ENCODE measurements at regions not wholly inside any gene's neighbourhood (a gene's known extent, or its start where the extent isn't known, plus 50 kb on each side); places are given as distances from the start of the nearest gene placed in this dataset.
"Not testable (repeated sequence)": the region's sequence is repeated elsewhere in the genome, so short reads cannot be mapped to it uniquely, and the experiment has no call there.

DNA sequence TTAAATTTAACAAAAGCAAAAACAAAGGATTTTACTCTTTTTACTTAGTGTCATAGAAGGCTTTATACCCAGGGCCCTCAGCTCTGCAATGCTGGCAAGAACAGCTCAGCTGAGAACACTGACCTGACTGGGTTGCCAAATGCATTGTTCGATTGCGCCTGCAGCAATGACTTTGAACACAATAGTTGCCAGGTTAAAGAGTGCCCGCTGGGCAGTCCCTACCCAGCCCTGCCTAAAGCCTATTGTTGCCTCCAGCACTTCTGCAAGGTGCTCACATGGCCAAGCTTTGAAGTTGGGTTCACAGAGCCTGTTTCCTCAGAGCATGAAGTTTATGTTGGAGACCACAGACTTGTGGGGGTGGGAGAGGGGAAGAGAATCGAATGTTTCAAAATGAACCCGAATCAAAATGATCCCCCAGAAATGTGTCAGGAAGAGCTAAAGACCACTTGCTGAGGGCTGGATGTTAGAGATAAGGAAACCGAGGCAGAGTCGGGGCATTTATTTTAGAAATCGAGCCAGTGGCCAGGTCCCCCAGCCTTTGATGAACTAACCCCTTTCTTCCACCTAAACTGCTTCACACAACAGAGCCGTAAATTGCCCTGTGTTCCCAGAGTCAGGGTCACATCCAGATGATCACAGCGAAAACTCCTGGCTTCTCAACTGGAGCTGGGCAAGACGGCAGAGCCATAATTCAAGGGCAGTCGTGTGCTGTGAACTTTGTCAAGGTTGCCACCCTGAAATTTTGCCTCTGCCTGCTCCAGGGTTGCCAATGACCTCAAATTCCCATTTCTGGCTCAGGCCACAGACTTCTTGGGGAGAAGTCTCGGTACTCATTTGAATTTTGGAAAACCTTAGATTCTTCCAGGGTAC, 55.0 kb downstream of the FOXA2 start:
- FAIRE-seq (no peak), DNase-seq (ENCODE audit: insufficient read length, low spot score) (no peak)

DNA sequence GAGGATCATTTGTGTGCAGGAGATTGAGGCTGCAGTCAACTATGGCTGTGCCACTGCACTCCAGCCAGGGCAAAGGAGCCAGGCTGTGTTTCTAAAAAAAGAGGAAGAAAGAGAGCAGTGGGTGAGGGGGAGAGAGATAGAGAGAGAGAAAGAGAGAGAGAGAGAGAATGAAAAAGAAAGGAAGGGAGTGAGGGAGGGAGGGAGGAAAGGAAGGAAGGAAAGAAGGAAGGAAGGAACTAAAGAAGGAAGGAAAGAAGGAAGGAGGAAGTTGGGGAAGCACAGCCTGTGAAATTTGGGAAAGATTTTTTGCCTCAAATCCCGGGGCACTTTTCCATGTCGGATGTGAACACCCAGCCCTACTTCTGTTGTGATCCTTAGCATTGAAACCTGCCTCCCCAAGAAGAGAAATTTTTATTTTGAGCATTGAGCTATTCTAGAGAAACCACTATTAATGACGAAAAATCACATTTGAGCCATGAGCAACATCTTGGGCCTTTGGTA, 57.8 kb downstream of the FOXA2 start:
- DNase-seq (ENCODE audit: insufficient read length, low spot score) (no peak), FAIRE-seq (no peak)

DNA sequence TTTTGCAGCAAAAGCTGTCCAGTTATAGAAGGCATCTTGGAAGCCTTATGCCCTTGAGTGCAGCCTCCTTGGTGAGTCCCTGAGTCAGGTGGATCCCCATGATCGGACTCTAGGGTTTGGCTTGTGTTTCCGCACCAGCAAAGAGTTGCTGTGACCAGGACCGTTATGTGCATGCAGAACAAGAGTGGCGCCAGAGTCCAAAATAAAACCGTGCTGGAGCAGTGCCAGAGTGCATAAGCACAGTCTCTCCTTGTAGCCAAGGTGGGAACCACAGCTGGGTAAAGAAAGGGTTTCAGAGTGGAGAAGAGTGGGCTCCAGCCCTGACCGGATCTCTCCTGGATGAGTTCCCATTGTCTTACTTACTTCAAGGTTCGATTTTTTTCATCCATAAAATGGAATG, 58.6 kb downstream of the FOXA2 start:
- FAIRE-seq (no peak), DNase-seq (ENCODE audit: insufficient read length, low spot score) (no peak)

DNA sequence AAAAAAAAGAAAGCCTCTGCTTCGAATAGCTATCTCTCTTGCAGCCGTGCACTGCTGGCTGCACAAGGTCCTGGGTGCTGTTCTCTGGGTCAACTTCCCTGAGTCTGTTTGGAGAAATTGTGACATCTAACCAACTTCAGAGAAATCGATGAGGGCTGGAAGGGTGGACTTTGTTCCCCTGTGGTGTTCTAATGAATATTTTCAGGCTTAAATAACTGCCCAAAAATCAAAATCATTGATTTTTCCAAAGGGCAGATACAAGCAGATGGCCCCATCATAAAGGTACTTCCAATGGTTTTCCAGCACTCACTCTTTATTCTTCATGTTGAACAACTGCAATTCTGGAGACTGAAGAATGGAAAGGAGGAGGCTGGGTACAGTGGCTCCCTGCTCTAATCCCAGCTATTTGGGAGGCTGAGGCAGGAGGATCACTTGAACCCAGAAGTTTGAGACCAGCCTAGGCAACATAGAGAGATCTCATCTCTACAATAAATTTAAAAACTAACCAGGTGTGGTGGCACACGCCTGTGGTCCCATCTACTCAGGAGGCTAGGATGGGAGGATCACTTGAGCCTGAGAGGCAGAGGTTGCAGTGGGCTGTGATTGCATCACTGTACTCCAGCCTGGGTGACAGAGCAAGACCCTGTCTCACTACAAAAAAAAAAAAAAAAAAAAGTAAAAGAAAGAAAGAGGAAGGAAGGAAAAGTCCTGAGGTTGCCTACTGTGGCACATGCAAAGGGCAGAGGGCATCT, 59.1 kb downstream of the FOXA2 start:
- FAIRE-seq (no peak), DNase-seq (ENCODE audit: insufficient read length, low spot score) (no peak)

DNA sequence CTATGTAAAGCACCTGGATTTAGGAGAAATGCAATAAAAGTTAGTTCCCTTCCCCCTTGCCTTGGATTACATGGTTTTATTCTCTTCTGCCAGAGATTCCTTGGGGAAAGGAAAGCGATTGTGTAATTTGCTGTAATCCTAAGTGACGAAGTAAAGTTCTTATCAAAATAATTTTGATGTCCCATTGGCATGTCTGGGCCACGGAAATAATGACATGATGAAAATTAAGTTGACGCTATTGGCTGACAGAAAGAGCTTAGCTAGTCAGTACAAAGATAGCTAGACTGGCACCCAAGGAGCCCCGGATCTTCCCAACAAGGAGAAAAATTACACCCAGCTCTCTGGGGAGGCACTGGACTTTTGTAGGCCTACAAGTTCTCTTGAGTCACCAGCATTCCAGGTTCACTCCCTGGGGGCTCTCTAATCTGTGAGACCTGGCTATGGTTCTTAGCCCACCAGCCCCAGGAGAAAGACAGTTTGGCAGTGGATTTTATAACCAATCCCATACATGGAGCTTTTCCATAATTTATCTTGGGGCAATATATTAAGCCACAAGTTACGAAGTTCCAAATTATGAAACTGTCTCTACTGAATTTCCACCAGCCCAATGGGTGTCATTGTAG, 59.9 kb downstream of the FOXA2 start:
- FAIRE-seq (no peak), DNase-seq (ENCODE audit: insufficient read length, low spot score) (no peak)

DNA sequence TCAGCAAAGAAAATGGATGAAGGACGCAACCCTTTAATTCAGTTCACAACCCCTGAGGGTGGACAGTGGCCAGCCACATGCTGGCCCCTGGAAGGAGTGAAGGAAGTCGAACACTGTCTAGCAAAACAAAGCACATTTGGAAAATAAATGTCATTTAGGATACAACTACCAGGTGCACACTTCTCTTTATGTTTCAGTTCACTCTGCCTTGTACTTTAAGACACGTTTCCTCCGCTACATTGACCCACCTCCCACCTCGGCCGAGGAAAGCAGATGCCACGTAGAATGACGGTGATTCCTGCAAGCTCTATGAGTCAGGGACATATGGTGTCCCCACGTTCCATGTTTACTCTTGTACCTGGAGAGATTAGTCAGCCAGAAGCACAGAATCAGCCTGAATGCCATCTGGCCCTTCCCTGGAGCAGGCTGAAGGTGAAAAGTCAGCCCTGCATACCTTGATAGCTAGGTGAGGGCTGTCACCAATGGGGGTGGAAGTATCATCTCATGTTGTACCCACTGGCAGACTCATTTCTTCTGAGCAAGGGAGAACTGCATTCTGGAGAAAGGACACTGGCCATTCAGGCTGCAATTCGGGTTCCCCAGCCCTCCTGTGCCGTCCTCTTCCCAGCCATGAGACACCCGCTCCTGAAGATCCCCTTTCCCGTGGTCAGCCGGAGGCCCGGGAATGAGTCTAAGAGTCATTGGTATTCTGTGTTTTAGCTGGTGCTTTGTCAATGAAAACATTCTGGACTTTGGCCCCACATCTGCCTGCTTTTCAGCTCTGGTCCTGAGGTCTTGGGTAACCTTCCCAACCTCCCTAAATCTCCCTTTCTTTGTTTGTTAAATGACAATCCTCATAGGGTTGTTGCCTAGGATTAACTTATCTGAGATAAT, 60.6 kb downstream of the FOXA2 start:
- DNase-seq (ENCODE audit: insufficient read length, low spot score) (no peak), FAIRE-seq (no peak)

DNA sequence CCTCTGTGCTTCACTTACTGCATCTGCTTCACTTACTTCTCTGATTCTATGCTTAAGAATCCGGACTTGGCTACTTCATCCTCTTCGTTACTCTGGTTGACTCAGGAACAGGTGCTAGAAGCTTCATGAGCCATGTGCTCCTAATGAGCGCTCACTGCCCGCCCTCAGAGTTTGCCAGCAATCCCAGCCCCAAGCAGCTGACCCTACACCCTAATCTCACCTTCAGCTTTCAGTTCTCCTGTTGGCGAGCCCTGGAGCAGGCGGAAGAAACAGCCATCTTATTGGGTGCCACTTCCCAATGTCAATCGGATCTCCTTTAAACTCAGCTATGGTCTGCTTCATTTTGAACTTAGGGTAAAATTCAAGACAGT, 61.3 kb downstream of the FOXA2 start:
- no peak for FAIRE-seq

DNA sequence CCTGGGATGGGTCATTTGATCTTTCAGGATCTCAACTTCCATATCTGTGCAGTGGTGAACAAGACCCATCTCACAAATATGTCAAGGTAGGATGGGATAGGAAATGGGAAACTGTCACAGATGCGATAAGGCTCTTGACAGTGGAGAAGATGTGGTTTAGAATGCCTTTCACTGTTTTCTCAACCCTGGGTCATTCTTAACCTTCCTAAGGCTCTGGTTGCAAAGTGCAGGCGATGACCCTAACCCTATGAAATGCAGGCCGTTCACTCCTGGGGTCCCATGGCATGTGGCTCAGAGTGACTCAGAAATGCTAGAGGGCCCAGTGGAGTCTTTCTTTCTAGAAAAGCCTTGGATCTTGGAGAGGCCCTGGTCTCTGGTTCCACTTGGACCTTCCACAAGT, 61.7 kb downstream of the FOXA2 start:
- DNase-seq (ENCODE audit: insufficient read length, low spot score): no peak
- no peak for FAIRE-seq

More for the DNA sequence above, 61.3 kb downstream of the FOXA2 start:
- DNase-seq (ENCODE audit: insufficient read length, low spot score): no peak

DNA sequence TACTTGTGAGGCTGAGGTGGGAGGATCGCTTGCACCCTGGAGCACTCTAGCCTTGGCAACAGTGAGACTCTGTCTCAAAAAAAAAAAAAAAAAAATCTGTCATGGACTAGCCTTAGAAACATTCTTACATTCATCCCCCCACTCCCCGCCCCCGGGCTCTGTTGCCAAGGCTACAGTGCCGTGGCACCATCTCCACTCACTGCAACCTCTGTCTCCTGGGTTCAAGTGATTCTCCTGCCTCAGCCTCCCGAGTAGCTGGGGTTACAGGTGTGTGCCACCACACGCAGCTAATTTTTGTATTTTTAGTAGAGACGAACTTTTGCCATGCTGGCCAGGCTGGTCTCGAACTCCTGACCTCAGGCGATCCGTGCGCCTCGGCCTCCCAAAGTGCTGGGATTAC, 62.4 kb downstream of the FOXA2 start:
- FAIRE-seq; DNase-seq (ENCODE audit: insufficient read length, low spot score): not testable (repeated sequence)

DNA sequence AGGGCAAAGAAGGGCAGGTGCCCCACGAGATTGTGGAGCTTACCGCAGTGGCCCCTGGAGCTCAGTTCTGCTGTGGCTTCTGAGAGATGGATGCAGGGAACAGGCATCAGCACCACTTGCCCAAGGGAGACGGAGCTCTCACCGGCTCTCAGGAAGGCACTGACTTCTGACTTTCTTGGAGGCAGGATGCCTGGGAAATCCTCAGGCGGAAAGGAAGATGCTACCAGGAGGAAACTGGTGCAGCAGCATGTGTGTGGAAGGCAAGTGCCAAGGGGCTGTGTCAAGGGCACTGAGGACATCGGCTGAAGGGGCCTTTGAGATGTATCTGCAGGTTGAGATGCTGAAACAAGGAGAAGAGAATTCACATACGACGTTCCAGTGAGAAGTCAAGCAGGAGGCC, 64.0 kb downstream of the FOXA2 start:
- DNase-seq (ENCODE audit: insufficient read length, low spot score) (no peak), FAIRE-seq (no peak)

DNA sequence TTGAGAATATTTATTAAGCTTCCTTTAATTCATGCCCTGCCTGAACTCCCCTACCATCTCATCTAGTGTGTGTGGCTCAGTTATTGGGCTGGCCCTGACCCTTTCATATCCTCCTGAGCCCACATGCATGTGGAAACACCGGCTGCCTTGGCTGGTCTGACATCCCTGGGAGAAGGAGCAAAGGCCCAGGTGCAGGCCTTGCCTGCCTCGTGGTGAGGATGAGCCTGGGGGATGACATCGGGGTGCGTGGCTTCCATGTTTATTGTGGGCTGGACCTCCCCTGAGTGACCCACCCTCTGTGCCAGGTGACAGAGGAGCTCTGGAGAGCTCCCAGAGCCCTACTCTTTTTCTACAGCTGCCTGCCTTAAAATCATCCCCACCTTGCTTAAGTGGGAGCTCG, 69.1 kb downstream of the FOXA2 start:
- DNase-seq (ENCODE audit: insufficient read length, low spot score): no peak
- FAIRE-seq: no peak

DNA sequence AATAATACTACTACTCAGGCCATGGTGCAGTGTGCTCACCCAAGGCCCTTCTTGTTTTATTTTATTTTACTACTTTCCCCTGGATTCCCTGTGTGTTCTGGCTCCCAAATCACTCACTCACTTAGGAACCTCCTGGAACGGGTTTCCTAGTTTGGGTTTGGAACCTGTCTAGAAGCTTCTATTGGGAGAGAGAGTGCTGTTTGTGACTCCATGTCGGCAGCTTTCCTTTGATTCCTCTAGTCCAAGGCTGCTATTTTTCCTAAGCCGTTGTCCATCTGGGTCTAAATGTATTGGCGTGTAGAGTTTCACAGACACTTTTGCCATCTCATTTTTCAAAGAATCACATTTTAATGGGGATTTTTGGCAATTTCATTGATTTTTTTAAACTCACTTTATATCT, 70.8 kb downstream of the FOXA2 start:
- FAIRE-seq: no peak

DNA sequence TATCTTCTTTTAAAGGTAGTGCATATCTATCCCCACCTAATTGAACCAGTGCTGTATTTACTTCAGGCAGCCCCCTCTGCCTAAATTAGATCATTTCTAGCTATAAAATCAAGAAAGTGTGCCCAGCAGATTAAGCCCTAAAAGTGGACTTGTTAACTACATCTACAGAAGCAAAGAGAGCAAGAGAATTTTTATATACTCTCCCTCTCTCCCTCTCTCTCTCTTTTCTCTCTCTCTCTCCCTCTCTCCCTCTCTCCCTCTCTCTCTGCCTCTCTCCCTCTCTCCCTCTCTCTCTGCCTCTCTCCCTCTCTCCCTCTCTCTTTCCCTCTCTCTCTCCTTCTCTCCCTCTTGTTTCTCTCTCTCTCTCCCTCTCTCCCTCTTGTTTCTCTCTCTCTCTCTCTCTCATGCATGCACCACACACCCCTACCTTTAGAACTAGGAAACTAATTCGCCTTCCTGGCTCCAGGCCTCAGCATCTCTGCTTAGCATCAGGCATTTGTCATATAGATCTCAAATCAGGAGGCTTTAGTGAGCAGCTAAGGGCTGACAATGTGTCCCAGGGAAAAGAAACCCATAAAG, 71.4 kb downstream of the FOXA2 start:
- FAIRE-seq (no peak), DNase-seq (ENCODE audit: insufficient read length, low spot score) (no peak)

More for the DNA sequence above, 70.8 kb downstream of the FOXA2 start:
- no peak for DNase-seq (ENCODE audit: insufficient read length, low spot score)

DNA sequence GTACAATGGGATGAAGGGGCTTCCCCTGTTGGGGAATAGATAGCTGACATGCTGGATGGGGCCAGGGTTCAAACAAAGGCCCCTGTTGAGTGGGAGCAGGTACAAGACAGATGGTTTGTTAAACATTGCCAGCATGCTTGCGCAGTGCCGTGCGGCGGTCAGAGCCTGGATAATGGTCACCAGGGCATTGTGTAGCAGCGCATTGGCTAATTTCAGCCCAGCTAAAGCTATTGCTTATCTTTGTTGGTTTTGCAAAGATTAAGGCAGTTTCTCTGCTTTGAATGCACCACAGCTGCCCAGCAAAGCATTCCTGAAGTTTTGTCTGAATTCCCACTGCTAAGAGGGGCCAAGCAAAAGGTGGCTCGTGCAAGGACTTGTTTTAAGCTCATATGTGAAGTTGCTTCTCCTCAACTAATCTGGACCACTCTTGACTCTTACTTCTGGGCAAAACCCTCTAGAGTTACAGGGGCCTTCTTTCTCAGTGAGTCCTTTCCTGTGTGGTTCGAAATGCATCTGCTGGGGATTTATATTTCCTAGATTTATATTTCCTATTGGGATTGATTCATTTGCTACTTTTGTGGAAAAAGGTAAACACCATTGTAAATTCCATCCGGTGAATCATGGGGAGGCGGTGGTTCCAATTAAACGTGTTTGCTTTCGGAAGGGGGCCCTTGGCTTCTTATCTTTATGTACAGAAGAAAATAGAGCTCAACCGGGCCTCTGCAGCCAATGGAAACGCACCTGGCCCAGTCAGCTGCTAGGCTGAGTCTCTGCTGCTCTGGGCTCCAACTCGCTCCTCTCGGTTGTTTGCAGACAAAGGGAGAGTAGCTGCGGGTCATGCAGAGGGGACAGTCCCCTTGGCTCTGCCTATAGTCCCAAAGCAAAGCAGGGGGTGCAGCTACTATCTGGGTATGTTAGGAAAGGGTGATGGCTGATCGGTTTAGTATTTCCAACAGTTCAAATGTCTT, 72.1 kb downstream of the FOXA2 start:
- DNase-seq (ENCODE audit: insufficient read length, low spot score): no peak

DNA sequence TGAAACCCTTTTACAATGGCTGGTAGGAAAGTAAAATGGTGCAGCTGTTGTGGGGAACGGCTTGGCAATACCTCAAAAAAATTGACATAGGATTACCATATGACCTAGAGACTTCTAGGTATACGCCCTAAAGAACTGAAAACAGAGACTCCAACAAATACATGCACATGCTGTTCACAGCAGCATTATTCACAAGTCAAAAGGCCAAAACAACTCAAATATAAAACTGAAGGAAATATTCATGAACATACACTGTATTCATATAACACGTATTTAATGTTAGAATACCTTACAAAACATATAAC, 74.6 kb downstream of the FOXA2 start:
- no peak for DNase-seq (ENCODE audit: insufficient read length, low spot score)
- no peak for FAIRE-seq

More for the DNA sequence above, 72.1 kb downstream of the FOXA2 start:
- FAIRE-seq: no peak

DNA sequence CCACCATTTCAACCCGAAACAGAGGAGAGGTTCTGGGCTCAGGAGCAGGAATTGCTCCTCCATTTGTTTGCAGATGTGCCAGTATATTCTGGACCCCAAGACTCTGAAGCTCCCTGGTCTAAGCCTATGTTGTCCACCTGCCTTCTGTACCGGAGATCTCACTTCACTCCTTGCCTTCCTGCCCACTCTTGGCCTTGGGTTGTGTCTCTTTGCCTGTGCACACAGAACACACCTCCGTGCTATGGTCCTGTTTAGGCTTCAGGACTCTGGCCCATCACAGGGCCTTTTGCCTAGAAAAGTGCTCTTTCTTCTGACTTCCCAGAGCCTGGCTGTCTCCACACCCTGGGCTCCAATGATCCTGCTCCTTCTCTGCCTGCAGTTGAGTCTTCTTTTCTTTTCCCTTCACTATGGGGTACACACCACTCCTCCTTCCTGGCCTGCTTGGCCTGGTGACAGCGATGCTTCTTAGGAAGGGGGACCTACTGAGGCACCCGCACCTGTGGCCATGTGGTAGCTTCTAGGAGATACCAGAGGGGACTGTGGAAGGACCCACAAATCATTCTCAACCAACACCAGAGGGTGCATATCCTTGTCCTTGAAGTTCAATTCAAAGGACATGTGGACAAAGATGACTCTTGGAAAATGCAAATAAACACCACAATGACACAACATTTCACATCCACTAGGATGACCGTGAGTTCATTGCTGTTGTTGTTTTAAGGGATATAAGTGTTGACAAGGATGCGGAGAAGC, 75.1 kb downstream of the FOXA2 start:
- no peak for DNase-seq (ENCODE audit: insufficient read length, low spot score)
- no peak for FAIRE-seq

DNA sequence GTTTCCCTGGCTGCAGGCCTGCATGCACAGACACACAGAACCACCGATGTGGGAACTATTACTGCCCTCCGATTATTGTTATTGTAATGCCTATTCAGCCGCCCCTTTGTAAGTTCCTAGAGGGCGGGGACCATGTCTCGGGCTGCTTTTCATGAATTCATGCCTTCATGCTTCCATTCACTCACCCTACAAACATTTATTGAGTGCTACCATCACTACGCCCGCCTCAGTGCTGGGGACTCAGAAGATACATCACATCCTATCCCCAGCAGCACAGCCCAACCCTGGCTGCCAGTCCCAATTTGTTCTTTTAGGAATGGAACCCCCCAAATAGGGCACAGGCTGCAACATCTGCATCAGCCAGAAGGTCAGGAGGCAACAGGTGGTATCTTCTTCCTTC, 75.9 kb downstream of the FOXA2 start:
- no peak for FAIRE-seq
- DNase-seq (ENCODE audit: insufficient read length, low spot score): no peak

DNA sequence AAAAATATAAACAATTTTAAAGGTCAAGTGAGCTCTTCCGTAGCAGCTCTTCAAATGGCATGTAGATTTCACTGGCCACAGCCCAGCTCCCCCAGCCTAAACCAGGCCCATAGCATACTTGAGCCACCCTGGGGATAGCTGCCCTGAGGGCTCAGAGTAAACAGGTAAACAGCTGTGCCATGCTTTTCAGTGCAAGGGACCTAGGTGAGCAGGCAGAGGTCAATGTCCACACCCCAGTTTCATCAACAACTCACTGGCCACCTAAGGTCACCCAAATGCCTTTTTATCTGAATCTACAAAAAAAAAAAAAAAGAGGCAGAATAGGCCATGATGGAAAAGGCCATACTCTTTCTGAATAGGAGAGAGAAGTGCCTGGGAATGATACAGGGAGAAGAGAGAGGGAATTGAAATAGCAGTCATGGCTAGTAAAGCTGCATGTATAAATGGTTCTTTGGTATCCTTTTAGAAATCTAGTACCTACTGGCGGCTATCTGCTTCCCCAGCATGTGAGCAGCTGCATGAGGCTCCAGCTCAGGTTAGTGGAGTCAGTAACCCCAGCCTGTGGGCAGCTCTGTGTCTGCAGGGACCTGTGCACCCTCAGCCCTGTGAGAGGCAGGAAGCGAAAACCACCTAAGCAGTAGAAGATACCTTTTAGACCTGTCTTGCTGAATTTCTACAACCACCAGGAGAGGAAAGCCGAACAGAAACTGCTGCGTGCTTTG, 77.0 kb downstream of the FOXA2 start:
- no peak for DNase-seq (ENCODE audit: insufficient read length, low spot score)
- FAIRE-seq: no peak
